Mesothelial cell of epicardium (in vitro differentiated cells): ENCODE measurements at regions not wholly inside any gene's neighbourhood (a gene's known extent, or its start where the extent isn't known, plus 50 kb on each side); places are given as distances from the start of the nearest gene placed in this dataset.

Experiments used
- DNase-seq, 2 experiments: peaks; one replicate each; pipeline ENCODE4 v3.0.0; 2021; ENCODE audit warnings: low spot score in 2 of 2; ENCODE audit not compliant: unreplicated experiment in 2 of 2
- H3K27ac Mint-ChIP-seq: 2 replicates; pipeline ENCODE4 v1.8.0; 2021; ENCODE audit warnings: mixed read lengths
- H3K27me3 Mint-ChIP-seq: 2 replicates; pipeline ENCODE4 v1.8.0; 2021; ENCODE audit warnings: low read depth, mixed read lengths
- H3K36me3 Mint-ChIP-seq: 2 replicates; pipeline ENCODE4 v1.8.0; 2021; ENCODE audit warnings: mixed read lengths
- H3K4me1 Mint-ChIP-seq: 2 replicates; pipeline ENCODE4 v1.8.0; 2021; ENCODE audit warnings: mixed read lengths
- H3K4me3 Mint-ChIP-seq: 2 replicates; pipeline ENCODE4 v1.8.0; 2021; ENCODE audit warnings: mild to moderate bottlenecking, moderate library complexity, mixed read lengths
- H3K9me3 Mint-ChIP-seq: 2 replicates; pipeline ENCODE4 v1.8.0; 2021; ENCODE audit warnings: mixed read lengths
- CTCF ChIP-seq: fragments of 200-600 bp; sonication (generic); IDR thresholded peaks from one replicate; pipeline ENCODE4 v1.5.0; 2021; ENCODE audit warnings: antibody characterized with exemption; ENCODE audit not compliant: unreplicated experiment

- H3K36me3 Mint-ChIP-seq = no peaks in the 10 kb centered on the region
- peaks cover 2% of the 10 kb centered on the region for H3K9me3 Mint-ChIP-seq
- peaks cover 45% of the 10 kb centered on the region for H3K27me3 Mint-ChIP-seq
- H3K4me3 Mint-ChIP-seq = peak overlapping the region; percentile 65
- TF ChIP-seq CTCF = peak; percentile 4
- H3K4me1 Mint-ChIP-seq = peaks cover 23% of the 10 kb centered on the region
- H3K27ac Mint-ChIP-seq = peak overlapping the region; percentile 87
- peak in 1 of 2 experiments; percentile 63 for DNase-seq
Observed at GRCh38 chr22:49481659-49482399, 345.8 kb downstream of the BRD1 start.

- DNase-seq = no peak
- peaks cover 10% of the 10 kb centered on the region for H3K9me3 Mint-ChIP-seq
- TF ChIP-seq CTCF = no peak
- peaks cover 23% of the 10 kb centered on the region for H3K4me1 Mint-ChIP-seq
- H3K36me3 Mint-ChIP-seq = no peaks in the 10 kb centered on the region
- H3K27me3 Mint-ChIP-seq = peaks cover 46% of the 10 kb centered on the region
- peak overlapping the region; percentile 87 for H3K27ac Mint-ChIP-seq
- H3K4me3 Mint-ChIP-seq = peak overlapping the region; percentile 65
Observed at GRCh38 chr22:49480896-49481658, 346.6 kb downstream of the BRD1 start.

- DNase-seq = no peak
- peaks cover 11% of the 10 kb centered on the region for H3K9me3 Mint-ChIP-seq
- peaks cover 23% of the 10 kb centered on the region for H3K4me1 Mint-ChIP-seq
- H3K27ac Mint-ChIP-seq = no peak overlapping the region
- H3K27me3 Mint-ChIP-seq = peaks cover 50% of the 10 kb centered on the region
- no peak for TF ChIP-seq CTCF
- no peaks in the 10 kb centered on the region for H3K36me3 Mint-ChIP-seq
- H3K4me3 Mint-ChIP-seq = no peak overlapping the region
Observed at GRCh38 chr22:49480331-49480730, 347.3 kb downstream of the BRD1 start.

GRCh38 chr22:49479566-49479965 is 348.1 kb downstream of the BRD1 start:
- H3K9me3 Mint-ChIP-seq = peaks cover 11% of the 10 kb centered on the region
- no peak for DNase-seq
- no peaks in the 10 kb centered on the region for H3K36me3 Mint-ChIP-seq
- peaks cover 23% of the 10 kb centered on the region for H3K4me1 Mint-ChIP-seq
- H3K4me3 Mint-ChIP-seq = no peak overlapping the region
- no peak overlapping the region for H3K27ac Mint-ChIP-seq
- no peak for TF ChIP-seq CTCF
- peaks cover 56% of the 10 kb centered on the region for H3K27me3 Mint-ChIP-seq

GRCh38 chr22:49476800-49477400 is 350.8 kb downstream of the BRD1 start:
- Mint-ChIP-seq H3K4me1 (peaks cover 13% of the 10 kb centered on the region), H3K27ac (no peak overlapping the region), H3K4me3 (no peak overlapping the region), H3K27me3 (peaks cover 49% of the 10 kb centered on the region), H3K36me3 (no peaks in the 10 kb centered on the region), H3K9me3 (peaks cover 11% of the 10 kb centered on the region)
- no peak for DNase-seq
- TF ChIP-seq CTCF = no peak
